ENCODE measurements at regions not wholly inside any gene's neighbourhood (a gene's known extent, or its start where the extent isn't known, plus 50 kb on each side); places are given as distances from the start of the nearest gene placed in this dataset.

DNA sequence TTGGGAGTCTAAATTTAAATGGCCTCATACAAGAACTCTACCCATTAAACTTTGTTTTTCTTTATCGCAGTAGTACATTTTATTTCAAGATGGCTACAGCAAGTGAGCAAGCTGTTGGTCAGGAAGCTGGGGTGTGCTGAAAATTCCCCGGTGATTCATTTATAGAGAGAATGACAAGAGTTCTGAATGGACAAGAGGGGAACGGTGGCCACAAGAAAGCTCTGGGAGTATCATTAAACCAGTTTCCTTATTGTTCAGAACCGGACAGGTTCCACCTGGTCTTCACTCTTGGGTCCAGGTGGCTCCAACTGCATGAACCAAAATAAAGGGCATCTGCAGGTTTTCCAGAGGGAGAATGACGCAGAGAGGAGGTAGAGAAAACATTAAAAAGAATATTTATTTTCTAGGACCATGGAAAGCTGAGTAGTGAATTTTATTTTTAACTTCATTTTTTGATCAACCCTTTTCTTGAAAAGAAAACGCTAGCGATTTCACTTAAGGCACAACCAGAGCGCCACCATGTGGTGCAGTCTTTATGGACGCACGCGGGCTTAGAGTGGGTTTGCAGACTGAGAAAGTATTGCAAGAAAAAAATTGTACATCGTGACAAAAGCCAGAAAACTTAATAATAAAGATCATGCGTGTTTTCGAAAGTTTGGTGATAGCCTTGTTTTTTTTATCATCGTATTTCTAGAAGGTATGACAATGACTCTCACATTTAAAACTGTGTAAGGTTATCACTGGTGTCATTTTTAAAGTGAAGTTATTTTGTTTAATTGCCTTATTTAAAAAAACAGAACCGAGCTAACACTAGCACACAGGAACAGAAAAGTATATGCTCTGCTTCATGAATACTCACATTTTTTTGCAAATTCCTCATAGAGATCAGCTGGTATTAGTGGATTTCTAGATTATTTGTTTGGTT lies 97.9 kb upstream of the NOL4 start (continued):
- TF ChIP-seq, protein P1, sequence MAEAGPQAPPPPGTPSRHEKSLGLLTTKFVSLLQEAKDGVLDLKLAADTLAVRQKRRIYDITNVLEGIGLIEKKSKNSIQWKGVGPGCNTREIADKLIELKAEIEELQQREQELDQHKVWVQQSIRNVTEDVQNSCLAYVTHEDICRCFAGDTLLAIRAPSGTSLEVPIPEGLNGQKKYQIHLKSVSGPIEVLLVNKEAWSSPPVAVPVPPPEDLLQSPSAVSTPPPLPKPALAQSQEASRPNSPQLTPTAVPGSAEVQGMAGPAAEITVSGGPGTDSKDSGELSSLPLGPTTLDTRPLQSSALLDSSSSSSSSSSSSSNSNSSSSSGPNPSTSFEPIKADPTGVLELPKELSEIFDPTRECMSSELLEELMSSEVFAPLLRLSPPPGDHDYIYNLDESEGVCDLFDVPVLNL (IDR thresholded peaks at IDR 0.05; ENCODE audit: low read depth, low read length): no peak
- TF ChIP-seq SUPT20H (IDR thresholded peaks at IDR 0.05; ENCODE audit: borderline replicate concordance, control insufficient read depth, low read depth, low read length) (no peak), ESRRA (IDR thresholded peaks at IDR 0.05; ENCODE audit: low read length) (no peak), ATF7 (IDR thresholded peaks at IDR 0.05; ENCODE audit: low read depth) (peak; percentile 66), SPI1 (IDR thresholded peaks at IDR 0.05; ENCODE audit: borderline replicate concordance, insufficient read depth, low read depth, low read length) (no peak), CREM (IDR thresholded peaks at IDR 0.05; ENCODE audit: low read depth) (peak; percentile 94), CEBPB (IDR thresholded peaks at IDR 0.05; ENCODE audit: borderline replicate concordance in 1 of 2, low read depth in 2 of 2, low read length in 2 of 2) (peak in 1 of 2 experiments; percentile 65; a peak in 1 of 4 replicates), SIX5 (IDR thresholded peaks at IDR 0.05; ENCODE audit: low read depth, low read length, severe bottlenecking) (no peak), CBX3 (IDR thresholded peaks at IDR 0.05; ENCODE audit: borderline replicate concordance, low read depth) (no peak), ASH2L (IDR thresholded peaks at IDR 0.05; ENCODE audit: borderline replicate concordance, low read depth) (no peak), RAD21 (IDR thresholded peaks at IDR 0.05; ENCODE audit: insufficient read depth, low read depth, low read length) (peak; percentile 90), YBX1 (IDR thresholded peaks at IDR 0.05) (no peak), CREB1 (IDR thresholded peaks at IDR 0.05; ENCODE audit: low read depth) (peak; percentile 62; the same call in 1 of the 2 replicates), SIN3A (IDR thresholded peaks at IDR 0.05; ENCODE audit: low read depth, low read length) (no peak)
- TF ChIP-seq, protein P2, sequence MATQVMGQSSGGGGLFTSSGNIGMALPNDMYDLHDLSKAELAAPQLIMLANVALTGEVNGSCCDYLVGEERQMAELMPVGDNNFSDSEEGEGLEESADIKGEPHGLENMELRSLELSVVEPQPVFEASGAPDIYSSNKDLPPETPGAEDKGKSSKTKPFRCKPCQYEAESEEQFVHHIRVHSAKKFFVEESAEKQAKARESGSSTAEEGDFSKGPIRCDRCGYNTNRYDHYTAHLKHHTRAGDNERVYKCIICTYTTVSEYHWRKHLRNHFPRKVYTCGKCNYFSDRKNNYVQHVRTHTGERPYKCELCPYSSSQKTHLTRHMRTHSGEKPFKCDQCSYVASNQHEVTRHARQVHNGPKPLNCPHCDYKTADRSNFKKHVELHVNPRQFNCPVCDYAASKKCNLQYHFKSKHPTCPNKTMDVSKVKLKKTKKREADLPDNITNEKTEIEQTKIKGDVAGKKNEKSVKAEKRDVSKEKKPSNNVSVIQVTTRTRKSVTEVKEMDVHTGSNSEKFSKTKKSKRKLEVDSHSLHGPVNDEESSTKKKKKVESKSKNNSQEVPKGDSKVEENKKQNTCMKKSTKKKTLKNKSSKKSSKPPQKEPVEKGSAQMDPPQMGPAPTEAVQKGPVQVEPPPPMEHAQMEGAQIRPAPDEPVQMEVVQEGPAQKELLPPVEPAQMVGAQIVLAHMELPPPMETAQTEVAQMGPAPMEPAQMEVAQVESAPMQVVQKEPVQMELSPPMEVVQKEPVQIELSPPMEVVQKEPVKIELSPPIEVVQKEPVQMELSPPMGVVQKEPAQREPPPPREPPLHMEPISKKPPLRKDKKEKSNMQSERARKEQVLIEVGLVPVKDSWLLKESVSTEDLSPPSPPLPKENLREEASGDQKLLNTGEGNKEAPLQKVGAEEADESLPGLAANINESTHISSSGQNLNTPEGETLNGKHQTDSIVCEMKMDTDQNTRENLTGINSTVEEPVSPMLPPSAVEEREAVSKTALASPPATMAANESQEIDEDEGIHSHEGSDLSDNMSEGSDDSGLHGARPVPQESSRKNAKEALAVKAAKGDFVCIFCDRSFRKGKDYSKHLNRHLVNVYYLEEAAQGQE (IDR thresholded peaks at IDR 0.05; ENCODE audit: low read depth, low read length): peak; percentile 10; the same call in 1 of the 2 replicates
- TF ChIP-seq, protein P3, sequence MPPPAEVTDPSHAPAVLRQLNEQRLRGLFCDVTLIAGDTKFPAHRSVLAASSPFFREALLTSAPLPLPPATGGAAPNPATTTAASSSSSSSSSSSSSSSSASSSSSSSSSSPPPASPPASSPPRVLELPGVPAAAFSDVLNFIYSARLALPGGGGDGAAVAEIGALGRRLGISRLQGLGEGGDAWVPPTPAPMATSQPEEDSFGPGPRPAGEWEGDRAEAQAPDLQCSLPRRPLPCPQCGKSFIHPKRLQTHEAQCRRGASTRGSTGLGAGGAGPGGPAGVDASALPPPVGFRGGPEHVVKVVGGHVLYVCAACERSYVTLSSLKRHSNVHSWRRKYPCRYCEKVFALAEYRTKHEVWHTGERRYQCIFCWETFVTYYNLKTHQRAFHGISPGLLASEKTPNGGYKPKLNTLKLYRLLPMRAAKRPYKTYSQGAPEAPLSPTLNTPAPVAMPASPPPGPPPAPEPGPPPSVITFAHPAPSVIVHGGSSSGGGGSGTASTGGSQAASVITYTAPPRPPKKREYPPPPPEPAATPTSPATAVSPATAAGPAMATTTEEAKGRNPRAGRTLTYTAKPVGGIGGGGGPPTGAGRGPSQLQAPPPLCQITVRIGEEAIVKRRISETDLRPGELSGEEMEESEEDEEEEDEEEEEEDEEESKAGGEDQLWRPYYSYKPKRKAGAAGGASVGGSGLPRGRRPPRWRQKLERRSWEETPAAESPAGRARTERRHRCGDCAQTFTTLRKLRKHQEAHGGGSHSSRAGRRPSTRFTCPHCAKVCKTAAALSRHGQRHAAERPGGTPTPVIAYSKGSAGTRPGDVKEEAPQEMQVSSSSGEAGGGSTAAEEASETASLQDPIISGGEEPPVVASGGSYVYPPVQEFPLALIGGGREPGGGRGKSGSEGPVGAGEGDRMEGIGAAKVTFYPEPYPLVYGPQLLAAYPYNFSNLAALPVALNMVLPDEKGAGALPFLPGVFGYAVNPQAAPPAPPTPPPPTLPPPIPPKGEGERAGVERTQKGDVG (CRISPR knock-in tag; IDR thresholded peaks at IDR 0.05): no peak
- TF ChIP-seq, protein P4, sequence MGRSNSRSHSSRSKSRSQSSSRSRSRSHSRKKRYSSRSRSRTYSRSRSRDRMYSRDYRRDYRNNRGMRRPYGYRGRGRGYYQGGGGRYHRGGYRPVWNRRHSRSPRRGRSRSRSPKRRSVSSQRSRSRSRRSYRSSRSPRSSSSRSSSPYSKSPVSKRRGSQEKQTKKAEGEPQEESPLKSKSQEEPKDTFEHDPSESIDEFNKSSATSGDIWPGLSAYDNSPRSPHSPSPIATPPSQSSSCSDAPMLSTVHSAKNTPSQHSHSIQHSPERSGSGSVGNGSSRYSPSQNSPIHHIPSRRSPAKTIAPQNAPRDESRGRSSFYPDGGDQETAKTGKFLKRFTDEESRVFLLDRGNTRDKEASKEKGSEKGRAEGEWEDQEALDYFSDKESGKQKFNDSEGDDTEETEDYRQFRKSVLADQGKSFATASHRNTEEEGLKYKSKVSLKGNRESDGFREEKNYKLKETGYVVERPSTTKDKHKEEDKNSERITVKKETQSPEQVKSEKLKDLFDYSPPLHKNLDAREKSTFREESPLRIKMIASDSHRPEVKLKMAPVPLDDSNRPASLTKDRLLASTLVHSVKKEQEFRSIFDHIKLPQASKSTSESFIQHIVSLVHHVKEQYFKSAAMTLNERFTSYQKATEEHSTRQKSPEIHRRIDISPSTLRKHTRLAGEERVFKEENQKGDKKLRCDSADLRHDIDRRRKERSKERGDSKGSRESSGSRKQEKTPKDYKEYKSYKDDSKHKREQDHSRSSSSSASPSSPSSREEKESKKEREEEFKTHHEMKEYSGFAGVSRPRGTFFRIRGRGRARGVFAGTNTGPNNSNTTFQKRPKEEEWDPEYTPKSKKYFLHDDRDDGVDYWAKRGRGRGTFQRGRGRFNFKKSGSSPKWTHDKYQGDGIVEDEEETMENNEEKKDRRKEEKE (IDR thresholded peaks at IDR 0.05): no peak

Measured in GM12878 (cell line).